A673 (cell line): ENCODE measurements at regions not wholly inside any gene's neighbourhood (a gene's known extent, or its start where the extent isn't known, plus 50 kb on each side); places are given as distances from the start of the nearest gene placed in this dataset.

Experiments
- CTCF ChIP-seq: fragments of 300-800, 200-600 bp; sonication (generic); conservative IDR thresholded peaks from 2 replicates; pipeline ENCODE4 v1.5.1; 2017; ENCODE audit warnings: low read depth, mild to moderate bottlenecking, antibody characterized with exemption, low read length, moderate library complexity, mixed read lengths
- EZH2 ChIP-seq: fragments of 200-600 bp; sonication (generic); IDR thresholded peaks from 2 replicates; pipeline ENCODE4 v1.6.1; 2017; ENCODE audit warnings: borderline replicate concordance, low read depth, mild to moderate bottlenecking, mixed read lengths, antibody characterized with exemption, low read length; ENCODE audit not compliant: poor library complexity, severe bottlenecking

- TF ChIP-seq CTCF (no peak), EZH2 (no peak)
Observed at GRCh38 chr4:126007142-126007541, 692.4 kb downstream of the FAT4 start.
